NCI-H748 (cell line): ENCODE measurements at regions not wholly inside any gene's neighbourhood (a gene's known extent, or its start where the extent isn't known, plus 50 kb on each side); places are given as distances from the start of the nearest gene placed in this dataset.

Experiments used
- DNase-seq: peaks from one replicate; lab custom pipeline; 2025; ENCODE audit not compliant: unreplicated experiment; lab: John Stamatoyannopoulos, UW

GRCh38 chr3:193780397-193780796, 187.4 kb downstream of the OPA1 start:
- no peak for DNase-seq

- DNase-seq, result peak; percentile 49
These were observed 187.9 kb downstream of the OPA1 start for GRCh38 chr3:193780810-193781478.

GRCh38 chr3:193782276-193782647, 189.3 kb downstream of the OPA1 start:
- no peak for DNase-seq

GRCh38 chr3:193782747-193783146, 189.7 kb downstream of the OPA1 start:
- no peak for DNase-seq

GRCh38 chr3:193783166-193783896, 190.3 kb downstream of the OPA1 start:
- DNase-seq, result no peak

GRCh38 chr3:193784822-193785221, 191.8 kb downstream of the OPA1 start:
- no peak for DNase-seq

GRCh38 chr3:193787496-193787870, 194.5 kb downstream of the OPA1 start:
- no peak for DNase-seq

GRCh38 chr3:193788189-193788991, 195.4 kb downstream of the OPA1 start:
- peak; percentile 73 for DNase-seq

- DNase-seq, result no peak
These were observed 196.4 kb downstream of the OPA1 start for GRCh38 chr3:193789455-193789854.

- DNase-seq, result no peak
These were observed 197.3 kb downstream of the OPA1 start for GRCh38 chr3:193790086-193790990.

- peak; percentile 84 for DNase-seq
These were observed 198.3 kb downstream of the OPA1 start for GRCh38 chr3:193791041-193792032.

GRCh38 chr3:193793123-193793522, 200.1 kb downstream of the OPA1 start:
- DNase-seq, result no peak

- no peak for DNase-seq
These were observed 201.2 kb downstream of the OPA1 start for GRCh38 chr3:193794002-193794881.

- no peak for DNase-seq
These were observed 202.2 kb downstream of the OPA1 start for GRCh38 chr3:193795062-193795690.

GRCh38 chr3:193796089-193796488, 203.1 kb downstream of the OPA1 start:
- no peak for DNase-seq

- DNase-seq, result no peak
These were observed 204.6 kb downstream of the OPA1 start for GRCh38 chr3:193797566-193797965.

GRCh38 chr3:193798051-193798450, 205.0 kb downstream of the OPA1 start:
- DNase-seq, result no peak
